ENCODE measurements at regions not wholly inside any gene's neighbourhood (a gene's known extent, or its start where the extent isn't known, plus 50 kb on each side); places are given as distances from the start of the nearest gene placed in this dataset.

DNA sequence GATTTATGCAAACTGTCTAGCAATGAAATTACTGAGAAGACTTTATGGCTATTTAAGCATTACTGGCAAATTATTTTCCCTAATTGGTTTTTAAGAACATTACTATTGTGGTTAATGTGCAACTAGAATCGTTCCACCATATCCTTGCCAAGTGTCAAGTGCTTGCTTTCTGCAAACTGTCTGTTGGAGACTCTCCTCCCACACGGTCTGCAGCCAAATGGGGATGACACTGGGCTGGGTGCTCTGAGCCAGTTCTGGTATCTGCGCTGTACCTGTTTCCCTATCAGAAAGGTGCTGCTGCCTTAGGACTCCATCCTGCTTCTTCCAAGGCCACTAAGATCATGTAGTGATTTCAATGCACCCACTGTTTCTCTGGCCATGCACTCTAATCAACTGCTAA lies 110.4 kb downstream of the RAMP3 start:
- TF ChIP-seq, protein P1, sequence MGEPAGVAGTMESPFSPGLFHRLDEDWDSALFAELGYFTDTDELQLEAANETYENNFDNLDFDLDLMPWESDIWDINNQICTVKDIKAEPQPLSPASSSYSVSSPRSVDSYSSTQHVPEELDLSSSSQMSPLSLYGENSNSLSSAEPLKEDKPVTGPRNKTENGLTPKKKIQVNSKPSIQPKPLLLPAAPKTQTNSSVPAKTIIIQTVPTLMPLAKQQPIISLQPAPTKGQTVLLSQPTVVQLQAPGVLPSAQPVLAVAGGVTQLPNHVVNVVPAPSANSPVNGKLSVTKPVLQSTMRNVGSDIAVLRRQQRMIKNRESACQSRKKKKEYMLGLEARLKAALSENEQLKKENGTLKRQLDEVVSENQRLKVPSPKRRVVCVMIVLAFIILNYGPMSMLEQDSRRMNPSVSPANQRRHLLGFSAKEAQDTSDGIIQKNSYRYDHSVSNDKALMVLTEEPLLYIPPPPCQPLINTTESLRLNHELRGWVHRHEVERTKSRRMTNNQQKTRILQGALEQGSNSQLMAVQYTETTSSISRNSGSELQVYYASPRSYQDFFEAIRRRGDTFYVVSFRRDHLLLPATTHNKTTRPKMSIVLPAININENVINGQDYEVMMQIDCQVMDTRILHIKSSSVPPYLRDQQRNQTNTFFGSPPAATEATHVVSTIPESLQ (CRISPR knock-in tag; conservative IDR thresholded peaks at IDR 0.05): no peak
- TF ChIP-seq ARNTL (CRISPR knock-in tag; IDR thresholded peaks at IDR 0.05): no peak
- TF ChIP-seq EZH2 (conservative IDR thresholded peaks at IDR 0.05; ENCODE audit: low read depth, low read length): no peak
- TF ChIP-seq FOXK1 (CRISPR knock-in tag; IDR thresholded peaks at IDR 0.05; ENCODE audit: borderline replicate concordance, low read depth): no peak
- TF ChIP-seq MYNN (CRISPR knock-in tag; IDR thresholded peaks at IDR 0.05; ENCODE audit: low read depth): no peak
- TF ChIP-seq REL (CRISPR knock-in tag; conservative IDR thresholded peaks at IDR 0.05): no peak
- TF ChIP-seq GABPB1 (CRISPR knock-in tag; IDR thresholded peaks at IDR 0.05): no peak
- no peak for TF ChIP-seq MAFG (CRISPR knock-in tag; IDR thresholded peaks at IDR 0.05)
